ENCODE measurements at regions not wholly inside any gene's neighbourhood (a gene's known extent, or its start where the extent isn't known, plus 50 kb on each side); places are given as distances from the start of the nearest gene placed in this dataset.

DNA sequence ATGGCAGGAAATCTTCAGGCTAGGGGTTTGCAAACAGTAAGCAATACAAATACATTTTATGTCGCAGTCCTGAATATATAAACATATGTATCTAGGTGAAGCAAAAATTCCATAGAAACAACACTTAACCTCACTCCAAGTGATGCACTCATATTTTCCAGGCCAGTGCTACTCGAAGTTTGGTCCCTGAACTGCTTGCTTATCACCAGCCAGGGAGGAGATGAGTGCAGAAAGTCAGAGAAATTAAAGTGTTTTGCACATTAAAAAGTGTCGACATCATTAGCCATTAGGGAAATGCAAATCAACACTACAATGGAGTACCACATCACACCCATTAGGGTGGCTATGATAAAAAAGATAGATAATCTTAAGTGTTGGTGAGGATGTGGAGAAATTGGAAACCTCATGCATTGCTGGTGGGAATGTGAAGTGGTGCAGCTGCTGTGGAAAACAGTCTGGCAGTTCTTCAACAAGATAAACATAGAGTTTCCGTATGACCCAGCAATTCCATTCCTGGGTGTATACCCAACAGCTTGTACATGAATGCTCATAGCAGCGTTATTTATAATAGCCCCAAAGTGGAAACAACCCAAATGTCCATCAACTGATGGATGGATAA, 70.5 kb upstream of the CSF1 start:
- TF ChIP-seq FOXK2 (IDR thresholded peaks at IDR 0.05) (no peak), L3MBTL2 (conservative IDR thresholded peaks at IDR 0.05) (no peak), SUZ12 (IDR thresholded peaks at IDR 0.05) (no peak), FOXM1 (IDR thresholded peaks at IDR 0.05; ENCODE audit: borderline replicate concordance) (no peak), CTBP1 (IDR thresholded peaks at IDR 0.05; ENCODE audit: borderline replicate concordance) (no peak), LEF1 (IDR thresholded peaks at IDR 0.05; ENCODE audit: borderline replicate concordance) (no peak), FOXA1 (IDR thresholded peaks at IDR 0.05) (no peak), HDGF (IDR thresholded peaks at IDR 0.05; ENCODE audit: borderline replicate concordance) (no peak), SP1 (IDR thresholded peaks at IDR 0.05) (no peak)
- TF ChIP-seq, protein P1, sequence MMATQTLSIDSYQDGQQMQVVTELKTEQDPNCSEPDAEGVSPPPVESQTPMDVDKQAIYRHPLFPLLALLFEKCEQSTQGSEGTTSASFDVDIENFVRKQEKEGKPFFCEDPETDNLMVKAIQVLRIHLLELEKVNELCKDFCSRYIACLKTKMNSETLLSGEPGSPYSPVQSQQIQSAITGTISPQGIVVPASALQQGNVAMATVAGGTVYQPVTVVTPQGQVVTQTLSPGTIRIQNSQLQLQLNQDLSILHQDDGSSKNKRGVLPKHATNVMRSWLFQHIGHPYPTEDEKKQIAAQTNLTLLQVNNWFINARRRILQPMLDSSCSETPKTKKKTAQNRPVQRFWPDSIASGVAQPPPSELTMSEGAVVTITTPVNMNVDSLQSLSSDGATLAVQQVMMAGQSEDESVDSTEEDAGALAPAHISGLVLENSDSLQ (IDR thresholded peaks at IDR 0.05): no peak

Measured in HEK293T (cell line).